ENCODE measurements at regions not wholly inside any gene's neighbourhood (a gene's known extent, or its start where the extent isn't known, plus 50 kb on each side); places are given as distances from the start of the nearest gene placed in this dataset.

GRCh38 chr20:23138682-23139081, 52.6 kb upstream of the CD93 start:
- ATAC-seq (no peak), DNase-seq (ENCODE audit: low read depth, low spot score) (no peak), FAIRE-seq (no peak)
- no peak overlapping the region for H3K4me3 ChIP-seq
- intact Hi-C loops (cut with micrococcal nuclease; ENCODE audit: unreplicated experiment) (no loop called here), in situ Hi-C loops (cut with MboI) (no loop called here)
- RAD21 ChIA-PET (ENCODE audit: unreplicated experiment), result interaction anchor here (1.1 to 1.7 kb wide), 2 partner anchors 12 to 17 kb away, joined by 3 to 4 read pairs; no protein-coding TSS in a partner anchor
- no peak for TF ChIP-seq ATF3 (IDR thresholded peaks at IDR 0.05; ENCODE audit: borderline replicate concordance, extremely low read depth, low read depth, low read length)
- no peak for TF ChIP-seq MYB (IDR thresholded peaks at IDR 0.05; ENCODE audit: borderline replicate concordance, low read depth, low read length)
- TF ChIP-seq ZNF217 (IDR thresholded peaks at IDR 0.05), result no peak
- TF ChIP-seq ZZZ3 (IDR thresholded peaks at IDR 0.05; ENCODE audit: control insufficient read depth, insufficient read length, low read depth), result no peak
- no peak for TF ChIP-seq RAD51 (IDR thresholded peaks at IDR 0.05)
- no peak for TF ChIP-seq CBFB (IDR thresholded peaks at IDR 0.05; ENCODE audit: low read depth)
- TF ChIP-seq CBX3 (IDR thresholded peaks at IDR 0.05; ENCODE audit: borderline replicate concordance, low read depth), result no peak
- no peak for TF ChIP-seq HDAC6 (IDR thresholded peaks at IDR 0.05; ENCODE audit: unreplicated experiment)
- no peak for TF ChIP-seq SREBF2 (IDR thresholded peaks at IDR 0.05; ENCODE audit: low read length)
- no peak for TF ChIP-seq FOXK2 (IDR thresholded peaks at IDR 0.05)
- H3K27ac ChIP-seq (ENCODE audit: control insufficient read depth, insufficient read depth), result no peak overlapping the region
- CTCF ChIA-PET, result interaction anchor here (1.2 to 1.3 kb wide), 2 partner anchors 8 to 63 kb away, joined by 3 read pairs; no protein-coding TSS in a partner anchor
- 68% methylated on average over 3 of the region's 3 CpGs for WGBS (ENCODE audit: insufficient coverage, insufficient replicate concordance, low lambda C conversion rate, missing lambda C conversion rate)
- no peaks in the 10 kb centered on the region for H4K20me1 ChIP-seq (ENCODE audit: control insufficient read depth, insufficient read depth)
- H3K4me2 ChIP-seq (ENCODE audit: control insufficient read depth, insufficient read depth), result no peak overlapping the region
- no peak overlapping the region for H3K9ac ChIP-seq (ENCODE audit: control insufficient read depth, insufficient read depth, low read length)
- H3K4me1 ChIP-seq (ENCODE audit: control insufficient read depth, insufficient read depth, low read length), result peaks cover 20% of the 10 kb centered on the region
- H3K27me3 ChIP-seq (replicated peaks in 1 of 2; ENCODE audit: control insufficient read depth in 2 of 2, insufficient read depth in 2 of 2, low read length in 1 of 2), result no peaks in the 10 kb centered on the region
- POLR2A ChIA-PET, result interaction anchor here (1.3 kb wide), 1 partner anchor 22 kb away, joined by 4 read pairs; no protein-coding TSS in a partner anchor
- no TSS peak for BruUV-seq (replicated peaks)
- H2AFZ ChIP-seq (ENCODE audit: control insufficient read depth, low read depth, low read length), result no peak overlapping the region
- no peaks in the 10 kb centered on the region for H3K79me2 ChIP-seq (ENCODE audit: control insufficient read depth, insufficient read depth, low read length)
- H3K9me3 ChIP-seq (replicated peaks; ENCODE audit: control insufficient read depth, insufficient read depth, low read length), result no peaks in the 10 kb centered on the region
- no peaks in the 10 kb centered on the region for H3K36me3 ChIP-seq (ENCODE audit: control insufficient read depth in 2 of 2, insufficient read depth in 2 of 2, low read length in 1 of 2)
- SMC1A ChIA-PET (ENCODE audit: uncharacterized antibody, unreplicated experiment), result interaction anchor here (0.8 to 1.9 kb wide), 7 partner anchors 8 to 74 kb away, joined by 3 to 6 read pairs (median 4); partner anchors contain the start of gene CD93

All from GM12878 (cell line).